Right ventricle myocardium superior (tissue), 1 donor: ENCODE measurements at regions not wholly inside any gene's neighbourhood (a gene's known extent, or its start where the extent isn't known, plus 50 kb on each side); places are given as distances from the start of the nearest gene placed in this dataset.

Experiments
- ATAC-seq: fragments of 200-7000 bp; cut with Tn5 transposase; one replicate; pipeline ENCODE4 v1.9.1; 2020; ENCODE audit warnings: mild to moderate bottlenecking; ENCODE audit not compliant: poor library complexity
- DNase-seq: peaks from one replicate; pipeline ENCODE4 v3.0.0-alpha.2; 2020
- intact Hi-C: fragments of 100-400 bp; cut with DNase I; formaldehyde crosslinking; loops from one replicate; pipeline ENCODE4 v1.11.2; 2022
- donor health status: DM: no; HTN: yes; CAD: no; lungs with severe emphysema.

- no peak for ATAC-seq
- intact Hi-C loops = no loop called here
- DNase-seq = no peak
Observed at GRCh38 chrX:46311581-46312120, 233.6 kb downstream of the ZNF674 start.

GRCh38 chrX:46310815-46311497, 234.3 kb downstream of the ZNF674 start:
- no peak for ATAC-seq
- DNase-seq = no peak
- intact Hi-C loops = no loop called here

- intact Hi-C loops = no loop called here
- no peak for ATAC-seq
Observed at GRCh38 chrX:46308110-46308509, 237.1 kb downstream of the ZNF674 start.

GRCh38 chrX:46306103-46306502, 239.1 kb downstream of the ZNF674 start:
- intact Hi-C loops = no loop called here
- ATAC-seq (no peak), DNase-seq (no peak)

More at GRCh38 chrX:46308110-46308509, 237.1 kb downstream of the ZNF674 start:
- DNase-seq = no peak

GRCh38 chrX:46305431-46305830, 239.8 kb downstream of the ZNF674 start:
- DNase-seq (no peak), ATAC-seq (no peak)
- intact Hi-C loops = no loop called here

- DNase-seq (no peak), ATAC-seq (no peak)
- intact Hi-C loops = no loop called here
Observed at GRCh38 chrX:46301903-46302302, 243.3 kb downstream of the ZNF674 start.

- ATAC-seq = no peak
- intact Hi-C loops = no loop called here
- DNase-seq = no peak
Observed at GRCh38 chrX:46298821-46299220, 246.4 kb downstream of the ZNF674 start.

GRCh38 chrX:46295963-46296362, 249.3 kb downstream of the ZNF674 start:
- intact Hi-C loops = no loop called here
- no peak for DNase-seq
- ATAC-seq = no peak

- intact Hi-C loops = no loop called here
- ATAC-seq (no peak), DNase-seq (no peak)
Observed at GRCh38 chrX:46294234-46294633, 251.0 kb downstream of the ZNF674 start.

- intact Hi-C loops = no loop called here
- ATAC-seq (no peak), DNase-seq (no peak)
Observed at GRCh38 chrX:46279925-46280313, 265.3 kb downstream of the ZNF674 start.

- DNase-seq = no peak
- ATAC-seq = no peak
- intact Hi-C loops = no loop called here
Observed at GRCh38 chrX:46279214-46279924, 265.9 kb downstream of the ZNF674 start.

- DNase-seq = no peak
- no peak for ATAC-seq
- intact Hi-C loops = no loop called here
Observed at GRCh38 chrX:46278572-46278971, 266.6 kb downstream of the ZNF674 start.

GRCh38 chrX:46268412-46268811, 276.8 kb downstream of the ZNF674 start:
- ATAC-seq (no peak), DNase-seq (no peak)
- intact Hi-C loops = no loop called here

GRCh38 chrX:46263494-46263893, 281.7 kb downstream of the ZNF674 start:
- DNase-seq (no peak), ATAC-seq (no peak)
- intact Hi-C loops = no loop called here

GRCh38 chrX:46262304-46262703, 282.9 kb downstream of the ZNF674 start:
- intact Hi-C loops = no loop called here
- DNase-seq = no peak
- ATAC-seq = no peak

- DNase-seq (no peak), ATAC-seq (no peak)
- intact Hi-C loops = no loop called here
Observed at GRCh38 chrX:46260499-46260898, 284.7 kb downstream of the ZNF674 start.

- intact Hi-C loops = no loop called here
- ATAC-seq (no peak), DNase-seq (no peak)
Observed at GRCh38 chrX:46258356-46258755, 286.9 kb downstream of the ZNF674 start.

- ATAC-seq (no peak), DNase-seq (no peak)
- intact Hi-C loops = no loop called here
Observed at GRCh38 chrX:46257451-46257879, 287.8 kb downstream of the ZNF674 start.

- intact Hi-C loops = no loop called here
- DNase-seq = no peak
- no peak for ATAC-seq
Observed at GRCh38 chrX:46256875-46257274, 288.3 kb downstream of the ZNF674 start.

- intact Hi-C loops = no loop called here
- ATAC-seq (no peak), DNase-seq (no peak)
Observed at GRCh38 chrX:46255046-46255445, 290.2 kb downstream of the ZNF674 start.
